ENCODE measurements at regions not wholly inside any gene's neighbourhood (a gene's known extent, or its start where the extent isn't known, plus 50 kb on each side); places are given as distances from the start of the nearest gene placed in this dataset.

- no peak for DNase-seq
Measured at GRCh38 chr17:79365351-79365750, 245.5 kb downstream of the RBFOX3 start.

- no peak for DNase-seq
Measured at GRCh38 chr17:79364315-79365094, 246.3 kb downstream of the RBFOX3 start.

GRCh38 chr17:79363552-79364275 lies 247.1 kb downstream of the RBFOX3 start:
- DNase-seq = no peak

GRCh38 chr17:79362772-79363305 lies 248.0 kb downstream of the RBFOX3 start:
- no peak for DNase-seq

- DNase-seq = no peak
Measured at GRCh38 chr17:79361873-79362771, 248.7 kb downstream of the RBFOX3 start.

- no peak for DNase-seq
Measured at GRCh38 chr17:79361221-79361734, 249.6 kb downstream of the RBFOX3 start.

GRCh38 chr17:79360196-79360595 lies 250.7 kb downstream of the RBFOX3 start:
- no peak for DNase-seq

- DNase-seq = no peak
Measured at GRCh38 chr17:79356839-79357447, 253.9 kb downstream of the RBFOX3 start.

GRCh38 chr17:79355165-79355564 lies 255.7 kb downstream of the RBFOX3 start:
- no peak for DNase-seq

GRCh38 chr17:79354173-79354820 lies 256.6 kb downstream of the RBFOX3 start:
- no peak for DNase-seq

- no peak for DNase-seq
Measured at GRCh38 chr17:79353548-79353947, 257.3 kb downstream of the RBFOX3 start.

- no peak for DNase-seq
Measured at GRCh38 chr17:79353016-79353415, 257.8 kb downstream of the RBFOX3 start.

- DNase-seq = no peak
Measured at GRCh38 chr17:79350533-79350932, 260.3 kb downstream of the RBFOX3 start.

GRCh38 chr17:79349506-79350400 lies 261.1 kb downstream of the RBFOX3 start:
- no peak for DNase-seq

- DNase-seq = no peak
Measured at GRCh38 chr17:79342376-79342775, 267.8 kb downstream of the ENGASE start.

- DNase-seq = no peak
Measured at GRCh38 chr17:79341816-79342215, 267.2 kb downstream of the ENGASE start.

- no peak for DNase-seq
Measured at GRCh38 chr17:79341222-79341780, 266.7 kb downstream of the ENGASE start.

GRCh38 chr17:79340333-79341221 lies 266.0 kb downstream of the ENGASE start:
- DNase-seq = no peak

GRCh38 chr17:79339321-79339720 lies 264.7 kb downstream of the ENGASE start:
- no peak for DNase-seq
